HEK293 (cell line): ENCODE measurements at regions not wholly inside any gene's neighbourhood (a gene's known extent, or its start where the extent isn't known, plus 50 kb on each side); places are given as distances from the start of the nearest gene placed in this dataset.

ENCODE experiments used
- CTCF ChIP-seq: fragments of 450-650 bp; formaldehyde crosslinking; IDR thresholded peaks from 2 replicates; pipeline ENCODE4 v1.5.1; 2016; ENCODE audit warnings: missing biosample characterization, missing genetic modification characterization
- KLF1 ChIP-seq: fragments of 450-650 bp; formaldehyde crosslinking; IDR thresholded peaks from 2 replicates; pipeline ENCODE4 v1.5.1; 2016; ENCODE audit warnings: missing biosample characterization, missing genetic modification characterization
- KLF16 ChIP-seq: fragments of 450-650 bp; formaldehyde crosslinking; IDR thresholded peaks from 2 replicates; pipeline ENCODE4 v1.5.1; 2017; ENCODE audit warnings: missing biosample characterization, missing genetic modification characterization
- PRDM4 ChIP-seq: fragments of 450-650 bp; formaldehyde crosslinking; IDR thresholded peaks from 2 replicates; pipeline ENCODE4 v1.5.1; 2017; ENCODE audit warnings: missing biosample characterization, missing genetic modification characterization
- REST ChIP-seq: fragments of 450-650 bp; formaldehyde crosslinking; IDR thresholded peaks from 2 replicates; pipeline ENCODE4 v1.5.1; 2016; ENCODE audit warnings: missing biosample characterization, missing genetic modification characterization
- ZBTB1 ChIP-seq: fragments of 450-650 bp; formaldehyde crosslinking; IDR thresholded peaks from 2 replicates; pipeline ENCODE4 v1.5.1; 2016; ENCODE audit warnings: missing biosample characterization, missing genetic modification characterization
- ZBTB44 ChIP-seq: fragments of 450-650 bp; IDR thresholded peaks from 2 replicates; pipeline ENCODE4 v1.5.1; 2018; ENCODE audit warnings: missing biosample characterization, mild to moderate bottlenecking, missing genetic modification characterization
- ZNF274 ChIP-seq, 2 experiments: fragments of 200-500 bp in 1 of 2; fragments of 450-650 bp in 1 of 2; sonication (Bioruptor generic) in 1 of 2; formaldehyde crosslinking in 1 of 2; IDR thresholded peaks; 2 replicates each; pipeline versions ENCODE4 v1.5.1 to v1.6.1; 2014 to 2016; ENCODE audit warnings: borderline replicate concordance in 1 of 2, inconsistent platforms in 1 of 2, low read length in 1 of 2, missing biosample characterization in 1 of 2, missing genetic modification characterization in 1 of 2
- ZNF514 ChIP-seq: fragments of 450-650 bp; formaldehyde crosslinking; IDR thresholded peaks from 2 replicates; pipeline ENCODE4 v1.5.1; 2016; ENCODE audit warnings: missing biosample characterization, missing genetic modification characterization
- ZNF548 ChIP-seq: fragments of 450-650 bp; formaldehyde crosslinking; IDR thresholded peaks from 2 replicates; pipeline ENCODE4 v1.5.1; 2016; ENCODE audit warnings: missing biosample characterization, missing genetic modification characterization

GRCh38 chr15:61687124-61687523 lies 373.1 kb downstream of the VPS13C start:
- TF ChIP-seq CTCF (tag by site-specific recombination) = no peak
- no peak for TF ChIP-seq KLF16 (tag by site-specific recombination)
- no peak for TF ChIP-seq ZBTB44 (tag by site-specific recombination)
- no peak for TF ChIP-seq KLF1
- TF ChIP-seq ZBTB1 (tag by site-specific recombination) = no peak
- TF ChIP-seq ZNF274 (IDR thresholded peaks at IDR 0.05; ENCODE audit: low read length) = no peak
- no peak for TF ChIP-seq ZNF274 (tag by site-specific recombination; IDR thresholded peaks at IDR 0.05; ENCODE audit: borderline replicate concordance)
- no peak for TF ChIP-seq PRDM4
- no peak for TF ChIP-seq REST (tag by site-specific recombination)
- TF ChIP-seq ZNF514 (tag by site-specific recombination) = no peak
- no peak for TF ChIP-seq ZNF548 (tag by site-specific recombination)
